ENCODE measurements at regions not wholly inside any gene's neighbourhood (a gene's known extent, or its start where the extent isn't known, plus 50 kb on each side); places are given as distances from the start of the nearest gene placed in this dataset.
A peak's percentile ranks its signal among the peaks of the same experiment; 100 is the strongest.

DNA sequence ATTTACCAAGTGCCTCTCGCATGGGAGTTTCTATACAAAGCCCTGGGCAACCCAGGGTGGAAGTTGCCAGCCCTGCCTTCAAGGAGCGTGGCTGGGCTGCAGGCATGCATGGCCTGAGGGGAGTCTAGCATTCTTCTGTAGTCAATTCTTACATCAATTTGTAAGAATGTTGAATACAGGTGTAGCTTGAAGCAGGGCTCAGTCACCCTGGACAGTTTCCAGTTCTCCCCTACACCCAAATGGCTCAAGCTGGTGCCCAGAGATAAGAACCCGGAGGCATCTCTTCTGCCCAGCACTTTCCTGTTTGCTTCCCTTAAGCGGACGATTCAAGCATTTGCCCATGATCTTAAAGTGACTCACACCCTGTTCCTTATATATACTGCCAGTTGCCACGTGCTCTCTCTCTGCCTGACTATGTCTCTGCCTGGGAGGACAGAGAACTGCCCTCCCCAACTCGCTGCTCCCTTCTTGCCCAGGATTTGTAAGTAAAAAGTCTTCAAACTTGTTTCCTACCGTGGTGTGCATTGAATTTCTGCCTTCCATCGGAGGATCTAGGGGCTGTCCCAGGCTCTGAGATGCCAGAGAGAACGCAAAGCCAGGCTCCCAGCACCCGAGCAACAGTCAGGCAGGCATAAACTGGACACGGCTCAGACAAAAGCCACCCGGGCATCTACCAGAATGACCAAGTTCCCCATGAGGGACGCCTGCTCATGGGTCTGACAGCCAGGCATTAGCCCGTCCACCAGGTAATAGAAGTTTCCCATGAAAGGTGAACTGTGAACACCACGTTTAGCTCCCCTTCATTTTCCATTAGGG lies 50.9 kb upstream of the AJAP1 start:
- no peak for TF ChIP-seq CTCF (IDR thresholded peaks at IDR 0.05)
- peaks cover 26% of the 10 kb centered on the region for H3K27me3 ChIP-seq (ENCODE audit: low read depth)
- no peak for DNase-seq

More for the DNA sequence above, 50.9 kb upstream of the AJAP1 start:
- ATAC-seq: peak in 1 of 2 donors; percentile 25
- no peak overlapping the region for H3K27ac ChIP-seq
- H3K4me1 ChIP-seq: no peaks in the 10 kb centered on the region
- no peaks in the 10 kb centered on the region for H3K9me3 ChIP-seq
- no peak overlapping the region for H3K4me3 ChIP-seq
- H3K36me3 ChIP-seq: no peaks in the 10 kb centered on the region
- intact Hi-C loops (cut with DNase I): no loop called here

Data from lower lobe of right lung (tissue), 2 donors.